K562 (cell line): ENCODE measurements at regions not wholly inside any gene's neighbourhood (a gene's known extent, or its start where the extent isn't known, plus 50 kb on each side); places are given as distances from the start of the nearest gene placed in this dataset.

Experiments used
- ATAC-seq: fragments of 200-7000 bp; cut with Tn5 transposase; 3 replicates; pipeline ENCODE4 v1.9.1; 2020; ENCODE audit warnings: moderate library complexity
- BruUV-seq: library from RNA; stranded (reverse); fragments of 400-500 nt; replicated peaks from 2 replicates; lab custom pipeline; 2021; lab: Mats Ljungman, UMichigan
- CTCF ChIA-PET: fragments of 300-600 bp; formaldehyde crosslinking; extraction: SDS; loops from one replicate; lab custom pipeline; 2021; ENCODE audit warnings: low intra/inter-chr PET ratio; lab: Yijun Ruan, JAX
- POLR2A ChIA-PET: fragments of 300-600, 350-650 bp; sonication (Branson Sonifier 250); formaldehyde crosslinking; extraction: SDS; loops from one replicate; lab custom pipeline; 2021; ENCODE audit warnings: antibody characterized with exemption, inconsistent platforms; lab: Yijun Ruan, JAX
- DNase-seq, 4 experiments: peaks; one replicate each; pipeline versions ENCODE4 v3.0.0 to v3.0.0-alpha.2; 2011 to 2018; ENCODE audit warnings: low spot score in 3 of 4, mixed read lengths in 3 of 4; ENCODE audit errors: extremely low read depth in 1 of 4
- FAIRE-seq: peaks from 2 replicates; lab custom pipeline; 2011; peaks lifted over from hg19 to GRCh38; lab: Jason Lieb, UNC
- H2AFZ ChIP-seq: 2 replicates; pipeline ENCODE4 v1.6.0; 2011; ENCODE audit warnings: low read depth, low read length, control low read depth, inconsistent platforms
- H3K27ac ChIP-seq: fragments of 200-600 bp; 3 replicates; pipeline ENCODE4 v1.8.0; 2011; ENCODE audit warnings: low read depth, mild to moderate bottlenecking, control low read depth, inconsistent platforms, low read length, moderate library complexity, mixed read lengths; ENCODE audit errors: extremely low read depth
- H3K27me3 ChIP-seq, 2 experiments: fragments of 300-600 bp in 1 of 2; 2 replicates in 1 of 2; 3 replicates in 1 of 2; pipeline versions ENCODE4 v1.6.0 to v1.8.0; 2011; ENCODE audit warnings: inconsistent platforms in 2 of 2, low read length in 2 of 2, mild to moderate bottlenecking in 1 of 2, mixed read lengths in 1 of 2, moderate library complexity in 1 of 2; ENCODE audit not compliant: control insufficient read depth in 2 of 2, insufficient read depth in 2 of 2
- H3K36me3 ChIP-seq: fragments of 300-600 bp; 3 replicates; pipeline ENCODE4 v1.8.0; 2011; ENCODE audit warnings: mild to moderate bottlenecking, low read length, inconsistent platforms; ENCODE audit not compliant: control insufficient read depth, insufficient read depth
- H3K4me1 ChIP-seq, 2 experiments: fragments of 200-600 bp in 1 of 2; replicated peaks in 1 of 2; 2 replicates in 1 of 2; 3 replicates in 1 of 2; pipeline versions ENCODE4 v1.5.1 to v1.8.0; 2011; ENCODE audit warnings: inconsistent platforms in 2 of 2, low read length in 2 of 2, mild to moderate bottlenecking in 1 of 2, mixed read lengths in 1 of 2, moderate library complexity in 1 of 2; ENCODE audit not compliant: control insufficient read depth in 2 of 2, insufficient read depth in 2 of 2
- H3K4me2 ChIP-seq: 2 replicates; pipeline ENCODE4 v1.6.1; 2011; ENCODE audit warnings: low read length, control low read depth, inconsistent platforms, mixed read lengths; ENCODE audit not compliant: insufficient read depth
- H3K4me3 ChIP-seq: fragments of 200-600 bp; sonication (generic), shearing (Covaris generic); 2 replicates; pipeline ENCODE4 v1.5.1; 2016; ENCODE audit warnings: control low read depth, inconsistent platforms
- H3K79me2 ChIP-seq: fragments of 200-600 bp; 3 replicates; pipeline ENCODE4 v1.8.0; 2011; ENCODE audit warnings: low read length, inconsistent platforms; ENCODE audit not compliant: control insufficient read depth, insufficient read depth
- H3K9ac ChIP-seq, 2 experiments: 2 replicates each; pipeline versions ENCODE4 v1.6.0 to v1.6.1; 2011; ENCODE audit warnings: low read depth in 2 of 2, low read length in 2 of 2, control low read depth in 1 of 2, inconsistent platforms in 1 of 2, mild to moderate bottlenecking in 1 of 2, mixed read lengths in 1 of 2; ENCODE audit not compliant: insufficient read depth in 1 of 2
- H3K9me1 ChIP-seq: one replicate; pipeline ENCODE4 v1.6.0; 2011; ENCODE audit warnings: inconsistent platforms, mild to moderate bottlenecking, low read length, moderate library complexity; ENCODE audit not compliant: control insufficient read depth, insufficient read depth
- H3K9me3 ChIP-seq: replicated peaks from 2 replicates; pipeline ENCODE4 v1.5.1; 2011; ENCODE audit warnings: low read depth, low read length, inconsistent platforms; ENCODE audit not compliant: control insufficient read depth, insufficient read depth
- H4K20me1 ChIP-seq: replicated peaks from 2 replicates; pipeline ENCODE4 v1.6.1; 2011; ENCODE audit warnings: low read length, inconsistent platforms, mixed read lengths; ENCODE audit not compliant: control insufficient read depth, insufficient read depth
- BRD4 ChIP-seq: fragments of 200-600 bp; sonication (generic); IDR thresholded peaks from 2 replicates; pipeline ENCODE4 v1.6.1; 2017; ENCODE audit warnings: inconsistent platforms
- ELF4 ChIP-seq: fragments of 450-650 bp; formaldehyde crosslinking; IDR thresholded peaks from 2 replicates; pipeline ENCODE4 v1.4.0; 2022; ENCODE audit warnings: missing genetic modification characterization
- ETV1 ChIP-seq: fragments of 450-650 bp; conservative IDR thresholded peaks from 2 replicates; pipeline ENCODE4 v1.6.1; 2016; ENCODE audit warnings: missing genetic modification characterization, control low read depth, low read depth, missing compliant biosample characterization
- FIP1L1 ChIP-seq: fragments of 200-400 bp; formaldehyde crosslinking; IDR thresholded peaks from 2 replicates; pipeline ENCODE4 v1.6.1; 2018; ENCODE audit warnings: mild to moderate bottlenecking, low read depth, low read length; ENCODE audit not compliant: poor library complexity, severe bottlenecking
- FOXP1 ChIP-seq: sonication (generic); formaldehyde crosslinking; IDR thresholded peaks from 2 replicates; pipeline ENCODE4 v1.8.0; 2022; ENCODE audit warnings: mild to moderate bottlenecking, missing genetic modification reagents
- KHSRP ChIP-seq: fragments of 450-650 bp; IDR thresholded peaks from 2 replicates; pipeline ENCODE4 v1.6.1; 2017
- LARP7 ChIP-seq: fragments of 450-650 bp; IDR thresholded peaks from 2 replicates; pipeline ENCODE4 v1.6.1; 2016
- MTA2 ChIP-seq: fragments of 450-650 bp; IDR thresholded peaks from 2 replicates; pipeline ENCODE4 v1.6.1; 2016; ENCODE audit warnings: low read depth
- NCOA1 ChIP-seq: fragments of 450-650 bp; IDR thresholded peaks from 2 replicates; pipeline ENCODE4 v1.6.1; 2016; ENCODE audit warnings: low read depth
- PHF21A ChIP-seq: fragments of 450-650 bp; IDR thresholded peaks from 2 replicates; pipeline ENCODE4 v1.6.1; 2017; ENCODE audit warnings: low read depth, borderline replicate concordance
- PHF8 ChIP-seq: fragments of 200-600 bp; sonication (generic); IDR thresholded peaks from 2 replicates; pipeline ENCODE4 v1.6.1; 2012; ENCODE audit warnings: mixed run types, mild to moderate bottlenecking, inconsistent platforms, low read length, moderate library complexity, borderline replicate concordance
- POLR2A ChIP-seq: fragments of 450-650 bp; conservative IDR thresholded peaks from 2 replicates; pipeline ENCODE4 v1.6.1; 2016
- POLR2AphosphoS2 ChIP-seq: IDR thresholded peaks from 2 replicates; pipeline ENCODE4 v1.6.1; 2012; ENCODE audit warnings: low read length, improper control_type of control experiment
- RUNX1 ChIP-seq: sonication (generic); IDR thresholded peaks from 2 replicates; pipeline ENCODE4 v1.6.1; 2016; ENCODE audit warnings: antibody characterized with exemption, low read depth
- SMARCC2 ChIP-seq: fragments of 450-650 bp; IDR thresholded peaks from 2 replicates; pipeline ENCODE4 v1.6.1; 2017; ENCODE audit warnings: antibody characterized with exemption, moderate library complexity, mild to moderate bottlenecking, low read depth
- SRSF9 ChIP-seq: fragments of 200-400 bp; formaldehyde crosslinking; IDR thresholded peaks from 2 replicates; pipeline ENCODE4 v1.6.1; 2017; ENCODE audit warnings: low read depth, low read length, borderline replicate concordance
- ZNF146 ChIP-seq: IDR thresholded peaks from one replicate; pipeline ENCODE4 v1.6.1; 2018; ENCODE audit warnings: missing compliant biosample characterization; ENCODE audit not compliant: unreplicated experiment
- ZNF217 ChIP-seq: sonication (generic); formaldehyde crosslinking; IDR thresholded peaks from 2 replicates; pipeline ENCODE4 v1.8.0; 2022; ENCODE audit warnings: mild to moderate bottlenecking, missing genetic modification reagents
- ZNF232 ChIP-seq: sonication (generic); formaldehyde crosslinking; IDR thresholded peaks from 2 replicates; pipeline ENCODE4 v1.8.0; 2022; ENCODE audit warnings: mild to moderate bottlenecking, missing genetic modification reagents
- ZNF384 ChIP-seq: IDR thresholded peaks from 2 replicates; pipeline ENCODE4 v1.6.1; 2012; ENCODE audit warnings: low read depth, low read length, improper control_type of control experiment
- ZNF584 ChIP-seq: fragments of 200-800 bp; sonication (Bioruptor generic); IDR thresholded peaks from 2 replicates; pipeline ENCODE4 v1.6.1; 2016; ENCODE audit warnings: low read depth, mild to moderate bottlenecking, missing genetic modification characterization, missing compliant biosample characterization
- ZNF740 ChIP-seq, 3 experiments: fragments of 200-800 bp in 1 of 3; sonication (Bioruptor generic) in 1 of 3; sonication (generic) in 1 of 3; formaldehyde crosslinking in 1 of 3; IDR thresholded peaks; 2 replicates each; pipeline versions ENCODE4 v1.6.1 to v1.8.0; 2016 to 2022; ENCODE audit warnings: mild to moderate bottlenecking in 2 of 3, missing compliant biosample characterization in 2 of 3, missing genetic modification characterization in 2 of 3, missing genetic modification reagents in 1 of 3
- ZNF79 ChIP-seq: fragments of 250-450 bp; sonication (Bioruptor Pico); IDR thresholded peaks from 2 replicates; pipeline ENCODE4 v1.4.0; 2020; ENCODE audit warnings: low read depth, mild to moderate bottlenecking, moderate library complexity
- WGBS: fragments of 100-300 bp; shearing (Covaris generic); methylation state at CpG from one replicate; pipeline ENCODE4 v1.1.6; 2016; ENCODE audit warnings: low coverage, mixed read lengths; ENCODE audit not compliant: insufficient coverage; ENCODE audit errors: missing lambda C conversion rate; 5-methylcytosine and 5-hydroxymethylcytosine counted together
- in situ Hi-C: fragments of 300-500 bp; cut with MboI; formaldehyde crosslinking; loops from 4 replicates; pipeline ENCODE4 v1.15.0; 2018; ENCODE audit warnings: inconsistent platforms, mixed read lengths
- intact Hi-C: fragments of 100-400 bp; cut with micrococcal nuclease; formaldehyde crosslinking; loops from 2 replicates; pipeline ENCODE4 v1.14.2; 2022
- TF ChIP-seq, protein P1 (sequence below): fragments of 250-450 bp; sonication (Bioruptor Pico); IDR thresholded peaks from 2 replicates; pipeline ENCODE4 v1.4.0; 2020; ENCODE audit warnings: mild to moderate bottlenecking, moderate library complexity

DNA sequence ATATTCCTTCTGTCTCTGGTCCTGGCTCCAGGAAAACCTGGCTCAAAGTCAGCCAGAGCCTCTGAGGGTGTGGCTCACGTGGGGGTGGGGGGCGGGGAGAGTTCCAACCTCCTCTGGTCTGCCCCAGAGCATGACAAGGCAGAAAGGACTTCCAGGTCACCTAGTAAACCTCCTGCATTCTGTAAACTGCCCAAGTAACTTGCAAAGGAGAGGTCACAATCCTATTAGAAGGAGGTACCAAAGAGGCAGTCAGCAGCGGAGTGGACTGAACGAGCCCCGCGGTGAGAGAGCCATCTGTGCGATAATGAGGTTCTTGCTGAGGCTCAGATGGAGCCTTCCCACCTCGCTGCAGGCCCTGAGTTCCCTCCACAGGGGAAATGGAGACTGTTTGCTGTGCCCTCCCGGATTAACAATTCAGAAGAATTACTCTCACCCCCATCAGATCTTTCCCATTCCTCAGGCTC, 58.9 kb upstream of the GATA6 start:
- peak overlapping the region; percentile 65 for H3K27ac ChIP-seq
- peak; percentile 81 to 88 (median 82) for DNase-seq
- H4K20me1 ChIP-seq, result no peaks in the 10 kb centered on the region
- no peaks in the 10 kb centered on the region for H3K9me1 ChIP-seq
- 2% methylated on average over 7 of the region's 9 CpGs for WGBS
- no peaks in the 10 kb centered on the region; a peak in 1 of 5 replicates for H3K27me3 ChIP-seq
- H3K36me3 ChIP-seq, result no peaks in the 10 kb centered on the region
- FAIRE-seq, result peak; percentile 90
- in situ Hi-C loops (no loop called here), intact Hi-C loops (no loop called here)
- H3K9ac ChIP-seq, result peak overlapping the region in 1 of 2 experiments; percentile 55; a peak in 2 of 4 replicates
- POLR2A ChIA-PET, result interaction anchor here (0.5 to 0.7 kb wide), 3 partner anchors 13 to 1272 kb away, joined by 3 to 5 read pairs (median 4); no protein-coding TSS in a partner anchor
- CTCF ChIA-PET, result no interaction called here
- peaks cover 10 to 23% of the 10 kb centered on the region in 2 experiments; a peak in 4 of 5 replicates for H3K4me1 ChIP-seq
- peak; percentile 88 for ATAC-seq
- peak overlapping the region; percentile 77 for H3K4me2 ChIP-seq
- no peaks in the 10 kb centered on the region for H3K79me2 ChIP-seq
- no peak overlapping the region for H3K4me3 ChIP-seq
- H3K9me3 ChIP-seq, result no peaks in the 10 kb centered on the region
- no TSS peak for BruUV-seq
- peak overlapping the region; percentile 88 for H2AFZ ChIP-seq
- TF ChIP-seq PHF21A (no peak), ZNF584 (CRISPR knock-in tag) (no peak), BRD4 (no peak), NCOA1 (no peak), FIP1L1 (no peak), SMARCC2 (no peak), POLR2A (peak; percentile 49; the same call in 1 of the 2 replicates), ZNF232 (CRISPR knock-in tag) (no peak), SRSF9 (no peak), ELF4 (no peak), POLR2AphosphoS2 (no peak), ZNF384 (no peak), RUNX1 (no peak), LARP7 (no peak), FOXP1 (CRISPR knock-in tag) (no peak), PHF8 (no peak; the same call in 1 of the 2 replicates), ZNF740 (CRISPR knock-in tag; IDR thresholded peaks at IDR 0.05) (no peak), ZNF740 (tag; IDR thresholded peaks at IDR 0.05) (no peak), ZNF79 (CRISPR knock-in tag) (no peak), KHSRP (no peak), ETV1 (no peak), ZNF146 (CRISPR knock-in tag) (no peak), ZNF217 (no peak), MTA2 (no peak)
- TF ChIP-seq, protein P1, sequence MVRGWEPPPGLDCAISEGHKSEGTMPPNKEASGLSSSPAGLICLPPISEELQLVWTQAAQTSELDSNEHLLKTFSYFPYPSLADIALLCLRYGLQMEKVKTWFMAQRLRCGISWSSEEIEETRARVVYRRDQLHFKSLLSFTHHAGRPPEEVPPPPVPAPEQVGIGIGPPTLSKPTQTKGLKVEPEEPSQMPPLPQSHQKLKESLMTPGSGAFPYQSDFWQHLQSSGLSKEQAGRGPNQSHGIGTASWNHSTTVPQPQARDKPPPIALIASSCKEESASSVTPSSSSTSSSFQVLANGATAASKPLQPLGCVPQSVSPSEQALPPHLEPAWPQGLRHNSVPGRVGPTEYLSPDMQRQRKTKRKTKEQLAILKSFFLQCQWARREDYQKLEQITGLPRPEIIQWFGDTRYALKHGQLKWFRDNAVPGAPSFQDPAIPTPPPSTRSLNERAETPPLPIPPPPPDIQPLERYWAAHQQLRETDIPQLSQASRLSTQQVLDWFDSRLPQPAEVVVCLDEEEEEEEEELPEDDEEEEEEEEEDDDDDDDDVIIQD, result no peak
